Upper lobe of left lung (tissue), 4 donors: ENCODE measurements at regions not wholly inside any gene's neighbourhood (a gene's known extent, or its start where the extent isn't known, plus 50 kb on each side); places are given as distances from the start of the nearest gene placed in this dataset.

Experiments
- CTCF ChIP-seq, 6 experiments: fragments of 450-650 bp in 4 of 6; fragments of 200-600 bp in 2 of 6; sonication (generic) in 2 of 6; IDR thresholded peaks; one replicate each; pipeline ENCODE4 v1.5.1; 2016 to 2019; ENCODE audit warnings: antibody characterized with exemption in 6 of 6
- POLR2A ChIP-seq, 4 donors: fragments of 450-650 bp; IDR thresholded peaks; one replicate each; pipeline ENCODE4 v1.5.1; 2016 to 2017; ENCODE audit warnings: antibody characterized with exemption in 4 of 4, mild to moderate bottlenecking in 2 of 4
- POLR2AphosphoS5 ChIP-seq, 2 donors: sonication (generic); formaldehyde crosslinking; IDR thresholded peaks; one replicate each; pipeline ENCODE4 v1.5.1; 2017; ENCODE audit warnings: antibody characterized with exemption in 2 of 2

- TF ChIP-seq POLR2A (IDR thresholded peaks at IDR 0.05): no peak
- no peak for TF ChIP-seq CTCF (IDR thresholded peaks at IDR 0.05)
- TF ChIP-seq POLR2AphosphoS5 (IDR thresholded peaks at IDR 0.05): no peak
Measured at GRCh38 chr1:206420471-206420870, 49.8 kb upstream of the IKBKE start.
